ENCODE measurements at regions not wholly inside any gene's neighbourhood (a gene's known extent, or its start where the extent isn't known, plus 50 kb on each side); places are given as distances from the start of the nearest gene placed in this dataset.
"Not testable (repeated sequence)": the region's sequence is repeated elsewhere in the genome, so short reads cannot be mapped to it uniquely, and the experiment has no call there.

GRCh38 chr2:167572883-167573619, 674.3 kb downstream of the STK39 start:
- TF ChIP-seq HDGF (IDR thresholded peaks at IDR 0.05; ENCODE audit: borderline replicate concordance) (no peak), ARNT (IDR thresholded peaks at IDR 0.05) (no peak), L3MBTL2 (conservative IDR thresholded peaks at IDR 0.05) (no peak), CTBP1 (IDR thresholded peaks at IDR 0.05; ENCODE audit: borderline replicate concordance) (no peak), FOXM1 (IDR thresholded peaks at IDR 0.05; ENCODE audit: borderline replicate concordance) (no peak), PKNOX1 (IDR thresholded peaks at IDR 0.05) (no peak), ZNF384 (IDR thresholded peaks at IDR 0.05) (no peak), LEF1 (IDR thresholded peaks at IDR 0.05; ENCODE audit: borderline replicate concordance) (no peak), BHLHE40 (IDR thresholded peaks at IDR 0.05; ENCODE audit: borderline replicate concordance) (no peak), FOXK2 (IDR thresholded peaks at IDR 0.05) (no peak), SUZ12 (IDR thresholded peaks at IDR 0.05) (no peak), SP1 (IDR thresholded peaks at IDR 0.05) (no peak), ELF4 (IDR thresholded peaks at IDR 0.05) (no peak), NFRKB (IDR thresholded peaks at IDR 0.05) (no peak), TARDBP (IDR thresholded peaks at IDR 0.05) (no peak)
- CTCF ChIA-PET = no interaction called here

GRCh38 chr2:167570370-167570769, 677.0 kb downstream of the STK39 start:
- no peak for DNase-seq (ENCODE audit: extremely low spot score)
- POLR2A ChIA-PET = no interaction called here
- CTCF ChIA-PET = no interaction called here
- TF ChIP-seq FOXM1 (IDR thresholded peaks at IDR 0.05; ENCODE audit: borderline replicate concordance) (no peak), ARNT (IDR thresholded peaks at IDR 0.05) (no peak), PKNOX1 (IDR thresholded peaks at IDR 0.05) (no peak), NFRKB (IDR thresholded peaks at IDR 0.05) (no peak), L3MBTL2 (conservative IDR thresholded peaks at IDR 0.05) (no peak), SP1 (IDR thresholded peaks at IDR 0.05) (no peak), TARDBP (IDR thresholded peaks at IDR 0.05) (no peak), FOXK2 (IDR thresholded peaks at IDR 0.05) (no peak), ZNF384 (IDR thresholded peaks at IDR 0.05) (no peak), ELF4 (IDR thresholded peaks at IDR 0.05) (no peak), SUZ12 (IDR thresholded peaks at IDR 0.05) (no peak), HDGF (IDR thresholded peaks at IDR 0.05; ENCODE audit: borderline replicate concordance) (no peak), BHLHE40 (IDR thresholded peaks at IDR 0.05; ENCODE audit: borderline replicate concordance) (no peak), CTBP1 (IDR thresholded peaks at IDR 0.05; ENCODE audit: borderline replicate concordance) (no peak), FOXA1 (IDR thresholded peaks at IDR 0.05) (no peak), LEF1 (IDR thresholded peaks at IDR 0.05; ENCODE audit: borderline replicate concordance) (no peak)

More at GRCh38 chr2:167572883-167573619, 674.3 kb downstream of the STK39 start:
- POLR2A ChIA-PET = no interaction called here
- DNase-seq (ENCODE audit: extremely low spot score) = no peak

- CTCF ChIA-PET; POLR2A ChIA-PET; DNase-seq (ENCODE audit: extremely low spot score): not testable (repeated sequence)
Observed at GRCh38 chr2:167563885-167564619, 675.8 kb downstream of the XIRP2 start.

DNA sequence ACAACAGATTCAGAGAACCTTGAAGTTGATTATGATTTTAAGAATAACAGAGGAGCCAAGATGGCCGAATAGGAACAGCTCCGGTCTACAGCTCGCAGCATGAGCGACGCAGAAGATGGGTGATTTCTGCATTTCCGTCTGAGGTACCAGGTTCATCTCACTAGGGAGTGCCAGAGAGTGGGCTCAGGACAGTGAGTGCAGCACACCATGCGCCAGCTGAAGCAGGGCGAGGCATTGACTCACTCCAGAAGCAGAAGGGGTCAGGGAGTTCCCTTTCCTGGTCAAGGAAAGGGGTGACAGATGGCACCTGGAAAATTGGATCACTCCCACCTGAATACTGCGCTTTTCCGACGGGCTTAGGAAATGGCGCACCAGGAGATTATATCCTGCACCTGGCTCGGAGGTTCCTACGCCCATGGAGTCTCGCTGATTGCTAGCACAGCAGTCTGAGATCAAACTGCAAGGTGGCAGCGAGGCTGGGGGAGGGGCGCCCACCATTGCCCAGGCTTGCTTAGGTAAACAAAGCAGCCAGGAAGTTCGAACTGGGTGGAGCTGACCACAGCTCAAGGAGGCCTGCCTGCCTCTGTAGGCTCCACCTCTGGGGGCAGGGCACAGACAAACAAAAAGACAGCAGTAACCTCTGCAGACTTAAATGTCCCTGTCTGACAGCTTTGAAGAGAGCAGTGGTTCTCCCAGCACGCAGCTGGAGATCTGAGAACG, 670.2 kb downstream of the XIRP2 start:
- DNase-seq (ENCODE audit: extremely low spot score); CTCF ChIA-PET; POLR2A ChIA-PET: not testable (repeated sequence)

GRCh38 chr2:167555098-167555720, 666.9 kb downstream of the XIRP2 start:
- DNase-seq (ENCODE audit: extremely low spot score) = no peak
- CTCF ChIA-PET = no interaction called here
- TF ChIP-seq BHLHE40 (IDR thresholded peaks at IDR 0.05; ENCODE audit: borderline replicate concordance) = no peak
- TF ChIP-seq CTBP1 (IDR thresholded peaks at IDR 0.05; ENCODE audit: borderline replicate concordance) = no peak
- no peak for TF ChIP-seq NFRKB (IDR thresholded peaks at IDR 0.05)
- no peak for TF ChIP-seq LEF1 (IDR thresholded peaks at IDR 0.05; ENCODE audit: borderline replicate concordance)
- no peak for TF ChIP-seq HDGF (IDR thresholded peaks at IDR 0.05; ENCODE audit: borderline replicate concordance)
- no peak for TF ChIP-seq TARDBP (IDR thresholded peaks at IDR 0.05)
- no peak for TF ChIP-seq ZNF384 (IDR thresholded peaks at IDR 0.05)
- no peak for TF ChIP-seq ELF4 (IDR thresholded peaks at IDR 0.05)
- TF ChIP-seq SP1 (IDR thresholded peaks at IDR 0.05) = no peak
- POLR2A ChIA-PET = no interaction called here

DNA sequence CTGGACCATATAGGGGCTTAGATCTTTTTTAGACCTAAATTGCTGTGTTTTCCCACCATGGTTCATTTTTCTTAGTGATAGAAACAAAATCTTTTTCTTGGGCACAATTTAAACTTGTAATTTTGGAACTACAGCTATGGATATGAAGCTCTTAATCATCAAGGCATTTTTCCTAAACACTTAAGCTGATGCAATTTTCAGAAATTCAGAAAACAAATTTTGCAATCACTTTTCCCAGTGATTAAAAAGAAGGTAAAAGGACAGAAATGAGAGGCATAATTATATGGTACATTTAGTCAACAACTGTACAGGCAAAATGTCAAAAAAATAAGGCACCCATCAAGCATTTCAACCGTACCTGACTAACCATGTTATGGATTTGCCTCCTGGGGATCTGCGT, 665.4 kb downstream of the XIRP2 start:
- ChIA-PET POLR2A (no interaction called here), CTCF (no interaction called here)
- no peak for DNase-seq (ENCODE audit: extremely low spot score)
- TF ChIP-seq FOXM1 (IDR thresholded peaks at IDR 0.05; ENCODE audit: borderline replicate concordance) (no peak), NFRKB (IDR thresholded peaks at IDR 0.05) (no peak), PKNOX1 (IDR thresholded peaks at IDR 0.05) (no peak), L3MBTL2 (conservative IDR thresholded peaks at IDR 0.05) (no peak), SP1 (IDR thresholded peaks at IDR 0.05) (no peak), SUZ12 (IDR thresholded peaks at IDR 0.05) (no peak), TARDBP (IDR thresholded peaks at IDR 0.05) (no peak), LEF1 (IDR thresholded peaks at IDR 0.05; ENCODE audit: borderline replicate concordance) (no peak), BHLHE40 (IDR thresholded peaks at IDR 0.05; ENCODE audit: borderline replicate concordance) (no peak), ELF4 (IDR thresholded peaks at IDR 0.05) (no peak), ARNT (IDR thresholded peaks at IDR 0.05) (no peak), CTBP1 (IDR thresholded peaks at IDR 0.05; ENCODE audit: borderline replicate concordance) (no peak), FOXA1 (IDR thresholded peaks at IDR 0.05) (no peak), HDGF (IDR thresholded peaks at IDR 0.05; ENCODE audit: borderline replicate concordance) (no peak), FOXK2 (IDR thresholded peaks at IDR 0.05) (no peak), ZNF384 (IDR thresholded peaks at IDR 0.05) (no peak)
